HUDEP-2 (cell line): ENCODE measurements at regions not wholly inside any gene's neighbourhood (a gene's known extent, or its start where the extent isn't known, plus 50 kb on each side); places are given as distances from the start of the nearest gene placed in this dataset.
"Not testable (repeated sequence)": the region's sequence is repeated elsewhere in the genome, so short reads cannot be mapped to it uniquely, and the experiment has no call there.

Experiments used
- DNase-seq, 76 experiments: peaks; one replicate each; lab custom pipeline; 2025; ENCODE audit not compliant: unreplicated experiment in 76 of 76; lab: John Stamatoyannopoulos, UW

- no peak for DNase-seq
Observed at GRCh38 chr20:19108155-19108554, 104.3 kb upstream of the SLC24A3 start.

- DNase-seq: no peak
Observed at GRCh38 chr20:19110285-19110684, 102.2 kb upstream of the SLC24A3 start.

GRCh38 chr20:19110881-19111460 is 101.5 kb upstream of the SLC24A3 start:
- DNase-seq: no peak

- DNase-seq: no peak
Observed at GRCh38 chr20:19112828-19113227, 99.6 kb upstream of the SLC24A3 start.

GRCh38 chr20:19113343-19113930 is 99.0 kb upstream of the SLC24A3 start:
- DNase-seq: no peak

- no peak for DNase-seq
Observed at GRCh38 chr20:19114410-19114809, 98.0 kb upstream of the SLC24A3 start.

GRCh38 chr20:19115581-19115980 is 96.9 kb upstream of the SLC24A3 start:
- DNase-seq: no peak

- no peak for DNase-seq
Observed at GRCh38 chr20:19120011-19120410, 92.4 kb upstream of the SLC24A3 start.

GRCh38 chr20:19120569-19120968 is 91.9 kb upstream of the SLC24A3 start:
- no peak for DNase-seq

- DNase-seq: no peak
Observed at GRCh38 chr20:19121463-19121862, 91.0 kb upstream of the SLC24A3 start.

GRCh38 chr20:19121916-19122315 is 90.5 kb upstream of the SLC24A3 start:
- DNase-seq: no peak

GRCh38 chr20:19122395-19122794 is 90.0 kb upstream of the SLC24A3 start:
- no peak for DNase-seq

GRCh38 chr20:19125508-19125907 is 86.9 kb upstream of the SLC24A3 start:
- DNase-seq: no peak

- no peak for DNase-seq
Observed at GRCh38 chr20:19129306-19129705, 83.1 kb upstream of the SLC24A3 start.

GRCh38 chr20:19129976-19130612 is 82.3 kb upstream of the SLC24A3 start:
- no peak for DNase-seq

- no peak for DNase-seq
Observed at GRCh38 chr20:19130613-19130984, 81.8 kb upstream of the SLC24A3 start.

GRCh38 chr20:19137641-19138040 is 74.8 kb upstream of the SLC24A3 start:
- no peak for DNase-seq

- DNase-seq: no peak
Observed at GRCh38 chr20:19138758-19139157, 73.7 kb upstream of the SLC24A3 start.

GRCh38 chr20:19139584-19139983 is 72.9 kb upstream of the SLC24A3 start:
- DNase-seq: not testable (repeated sequence)

GRCh38 chr20:19141998-19142397 is 70.4 kb upstream of the SLC24A3 start:
- DNase-seq: no peak

- DNase-seq: no peak
Observed at GRCh38 chr20:19143890-19144289, 68.6 kb upstream of the SLC24A3 start.

- DNase-seq: no peak
Observed at GRCh38 chr20:19161336-19161735, 51.1 kb upstream of the SLC24A3 start.
